Brain microvascular endothelial cell (primary cell): ENCODE measurements at regions not wholly inside any gene's neighbourhood (a gene's known extent, or its start where the extent isn't known, plus 50 kb on each side); places are given as distances from the start of the nearest gene placed in this dataset.

ENCODE experiments used
- DNase-seq: peaks from one replicate; pipeline ENCODE4 v3.0.0-alpha.2; 2020
- H3K27ac ChIP-seq: fragments of 250-450 bp; sonication (Bioruptor Pico); 2 replicates; pipeline ENCODE4 v1.5.1; 2020; ENCODE audit warnings: mild to moderate bottlenecking, moderate library complexity
- H3K27me3 ChIP-seq: fragments of 250-450 bp; sonication (Bioruptor Pico); replicated peaks from 2 replicates; pipeline ENCODE4 v1.5.1; 2020; ENCODE audit warnings: mild to moderate bottlenecking
- H3K36me3 ChIP-seq: fragments of 250-450 bp; sonication (Bioruptor Pico); replicated peaks from 2 replicates; pipeline ENCODE4 v1.5.1; 2020; ENCODE audit warnings: mild to moderate bottlenecking
- H3K4me3 ChIP-seq: 2 replicates; pipeline ENCODE4 v1.5.1; 2011; ENCODE audit warnings: low read depth, mild to moderate bottlenecking, control low read depth, low read length, moderate library complexity
- in situ Hi-C: cut with HindIII; loops from 2 replicates; pipeline ENCODE4 v1.10.0; 2017; ENCODE audit warnings: low sequenced_read_pairs, low pct_ligation_motif_present
- TF ChIP-seq, protein P1 (sequence below): IDR thresholded peaks from 2 replicates; pipeline ENCODE4 v1.5.1; 2011; ENCODE audit warnings: low read depth, mild to moderate bottlenecking, moderate library complexity, low read length, control low read depth, inconsistent platforms; ENCODE audit errors: missing control alignments

DNA sequence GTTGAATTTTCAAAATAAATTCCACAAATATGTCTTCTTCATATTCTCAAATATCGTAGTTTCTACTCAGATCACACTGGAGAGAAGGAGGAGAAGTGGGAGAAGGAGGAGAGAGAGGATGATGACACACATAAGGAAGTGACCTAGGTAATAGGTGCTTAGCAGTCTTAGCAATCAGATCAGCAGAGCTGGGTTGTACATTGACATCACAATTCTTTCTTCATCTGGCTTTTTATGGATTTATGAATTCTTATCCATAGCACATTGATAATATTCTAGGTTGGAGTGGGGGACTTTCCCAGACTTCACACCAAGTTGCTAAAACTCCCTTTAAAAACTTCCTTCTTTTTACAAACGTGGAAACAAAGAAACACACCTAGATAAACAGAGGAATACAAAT, 86.9 kb downstream of the FGF9 start:
- DNase-seq, result no peak
- Histone ChIP-seq H3K4me3 (no peak overlapping the region), H3K27ac (no peak overlapping the region), H3K36me3 (no peaks in the 10 kb centered on the region), H3K27me3 (no peaks in the 10 kb centered on the region)
- in situ Hi-C loops, result no loop called here
- TF ChIP-seq, protein P1, sequence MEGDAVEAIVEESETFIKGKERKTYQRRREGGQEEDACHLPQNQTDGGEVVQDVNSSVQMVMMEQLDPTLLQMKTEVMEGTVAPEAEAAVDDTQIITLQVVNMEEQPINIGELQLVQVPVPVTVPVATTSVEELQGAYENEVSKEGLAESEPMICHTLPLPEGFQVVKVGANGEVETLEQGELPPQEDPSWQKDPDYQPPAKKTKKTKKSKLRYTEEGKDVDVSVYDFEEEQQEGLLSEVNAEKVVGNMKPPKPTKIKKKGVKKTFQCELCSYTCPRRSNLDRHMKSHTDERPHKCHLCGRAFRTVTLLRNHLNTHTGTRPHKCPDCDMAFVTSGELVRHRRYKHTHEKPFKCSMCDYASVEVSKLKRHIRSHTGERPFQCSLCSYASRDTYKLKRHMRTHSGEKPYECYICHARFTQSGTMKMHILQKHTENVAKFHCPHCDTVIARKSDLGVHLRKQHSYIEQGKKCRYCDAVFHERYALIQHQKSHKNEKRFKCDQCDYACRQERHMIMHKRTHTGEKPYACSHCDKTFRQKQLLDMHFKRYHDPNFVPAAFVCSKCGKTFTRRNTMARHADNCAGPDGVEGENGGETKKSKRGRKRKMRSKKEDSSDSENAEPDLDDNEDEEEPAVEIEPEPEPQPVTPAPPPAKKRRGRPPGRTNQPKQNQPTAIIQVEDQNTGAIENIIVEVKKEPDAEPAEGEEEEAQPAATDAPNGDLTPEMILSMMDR, result no peak

GRCh38 chr13:21758441-21758840, 87.6 kb downstream of the FGF9 start:
- Histone ChIP-seq H3K4me3 (no peak overlapping the region), H3K27ac (no peak overlapping the region), H3K36me3 (no peaks in the 10 kb centered on the region), H3K27me3 (no peaks in the 10 kb centered on the region)
- TF ChIP-seq, protein P1, result no peak
- in situ Hi-C loops, result no loop called here
- DNase-seq, result no peak

DNA sequence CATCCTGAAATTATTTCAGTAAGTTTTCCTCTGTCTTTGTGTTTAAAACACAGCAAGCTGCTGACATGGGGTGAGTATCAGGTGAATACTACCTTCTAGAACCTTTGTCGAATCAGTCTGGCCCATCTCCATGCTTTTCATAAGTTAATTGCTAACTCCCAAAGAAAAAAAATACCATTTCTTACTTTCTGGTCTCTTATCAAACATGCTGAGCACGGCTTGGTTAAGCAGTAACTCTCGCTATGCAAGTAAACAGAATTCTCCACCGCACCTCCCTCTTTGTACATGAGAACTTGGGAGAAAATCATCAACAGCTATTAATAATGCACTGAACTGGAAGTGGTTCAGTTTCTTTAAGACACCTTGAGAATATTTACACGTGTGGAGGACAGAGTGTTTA, 88.6 kb downstream of the FGF9 start:
- no peak for DNase-seq
- Histone ChIP-seq H3K4me3 (no peak overlapping the region), H3K27me3 (no peaks in the 10 kb centered on the region), H3K36me3 (no peaks in the 10 kb centered on the region), H3K27ac (no peak overlapping the region)
- in situ Hi-C loops, result no loop called here
- TF ChIP-seq, protein P1, result no peak

GRCh38 chr13:21759911-21760310, 89.0 kb downstream of the FGF9 start:
- TF ChIP-seq, protein P1, result no peak
- Histone ChIP-seq H3K36me3 (no peaks in the 10 kb centered on the region), H3K27ac (no peak overlapping the region), H3K27me3 (no peaks in the 10 kb centered on the region), H3K4me3 (no peak overlapping the region)
- in situ Hi-C loops, result no loop called here
- no peak for DNase-seq

DNA sequence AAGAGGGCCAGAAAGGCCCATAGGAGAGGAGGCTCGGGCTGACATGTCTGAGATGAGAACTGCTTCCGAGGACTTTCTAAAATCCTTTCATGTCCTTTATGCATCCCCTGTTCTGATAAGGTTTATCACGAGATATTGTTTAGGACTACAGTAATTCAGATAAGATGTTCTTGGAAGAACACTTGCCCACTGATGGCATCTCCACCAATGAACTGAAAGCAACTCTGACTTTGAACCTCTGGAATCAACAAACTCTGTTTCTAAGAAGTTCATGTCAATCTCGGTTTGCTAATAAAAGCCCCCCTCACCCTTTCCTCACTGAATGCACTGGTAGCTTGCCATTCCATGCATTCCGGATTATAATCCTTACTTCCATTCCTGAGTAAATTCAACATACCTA, 90.9 kb downstream of the FGF9 start:
- Histone ChIP-seq H3K27me3 (no peaks in the 10 kb centered on the region), H3K27ac (no peak overlapping the region), H3K4me3 (no peak overlapping the region), H3K36me3 (no peaks in the 10 kb centered on the region)
- in situ Hi-C loops, result no loop called here
- TF ChIP-seq, protein P1, result no peak
- no peak for DNase-seq

GRCh38 chr13:21762512-21762911, 91.6 kb downstream of the FGF9 start:
- TF ChIP-seq, protein P1, result no peak
- no peak for DNase-seq
- no peak overlapping the region for H3K4me3 ChIP-seq
- H3K36me3 ChIP-seq, result no peaks in the 10 kb centered on the region
- H3K27ac ChIP-seq, result no peak overlapping the region
- in situ Hi-C loops, result no loop called here
- no peaks in the 10 kb centered on the region for H3K27me3 ChIP-seq
